Esophagus muscularis mucosa (tissue), 4 donors: ENCODE measurements at regions not wholly inside any gene's neighbourhood (a gene's known extent, or its start where the extent isn't known, plus 50 kb on each side); places are given as distances from the start of the nearest gene placed in this dataset.

Source experiments
- DNase-seq: peaks from one replicate; pipeline ENCODE4 v3.0.0-alpha.2; 2017; ENCODE audit errors: extremely low spot score
- H3K27ac ChIP-seq, 4 donors: fragments of 200-600 bp; sonication (generic); replicated peaks in 1 of 4; 1 replicate in 3 of 4; 2 replicates in 1 of 4; pipeline ENCODE4 v1.5.1; 2016 to 2019; ENCODE audit warnings: mild to moderate bottlenecking in 1 of 4
- H3K27me3 ChIP-seq, 4 donors: fragments of 200-600 bp; sonication (generic); one replicate each; pipeline versions ENCODE4 v1.5.1 to v1.6.0; 2016 to 2019
- H3K36me3 ChIP-seq, 4 donors: fragments of 200-600 bp; sonication (generic); one replicate each; pipeline ENCODE4 v1.5.1; 2016 to 2019
- H3K4me1 ChIP-seq, 4 donors: fragments of 200-600 bp; sonication (generic); one replicate each; pipeline ENCODE4 v1.5.1; 2016 to 2019
- H3K4me3 ChIP-seq, 4 donors: fragments of 200-600 bp; sonication (generic); 1 replicate in 2 of 4; 2 replicates in 2 of 4; pipeline ENCODE4 v1.5.1; 2016 to 2019; ENCODE audit warnings: mild to moderate bottlenecking in 4 of 4, moderate library complexity in 1 of 4
- H3K9me3 ChIP-seq, 4 donors: fragments of 200-600 bp; sonication (generic); 1 replicate in 3 of 4; 2 replicates in 1 of 4; pipeline ENCODE4 v1.5.1; 2016 to 2019
- EP300 ChIP-seq: sonication (generic); formaldehyde crosslinking; IDR thresholded peaks from one replicate; pipeline ENCODE4 v1.6.1; 2017; ENCODE audit warnings: antibody characterized with exemption
- POLR2A ChIP-seq: fragments of 450-650 bp; IDR thresholded peaks from one replicate; pipeline ENCODE4 v1.6.1; 2017; ENCODE audit warnings: antibody characterized with exemption, moderate library complexity, mild to moderate bottlenecking, low read depth
- POLR2AphosphoS5 ChIP-seq, 2 donors: sonication (generic); formaldehyde crosslinking; IDR thresholded peaks; one replicate each; pipeline ENCODE4 v1.6.1; 2017; ENCODE audit warnings: antibody characterized with exemption in 2 of 2
- WGBS: methylation state at CpG from one replicate; pipeline ENCODE4 v1.1.5; 2018; 5-methylcytosine and 5-hydroxymethylcytosine counted together
- intact Hi-C: fragments of 100-400 bp; cut with DNase I; formaldehyde crosslinking; loops from one replicate; pipeline ENCODE4 v1.15.1; 2023
- TF ChIP-seq, protein P1 (sequence below), 3 experiments: fragments of 200-600 bp in 2 of 3; fragments of 450-650 bp in 1 of 3; sonication (generic) in 2 of 3; IDR thresholded peaks; one replicate each; pipeline ENCODE4 v1.5.1; 2017 to 2019; ENCODE audit warnings: antibody characterized with exemption in 3 of 3, mild to moderate bottlenecking in 2 of 3, moderate library complexity in 1 of 3

GRCh38 chr5:78706825-78707224 is 58.3 kb upstream of the LHFPL2 start:
- 49% methylated on average over 3 of the region's 3 CpGs for WGBS
- intact Hi-C loops = no loop called here
- no peaks in the 10 kb centered on the region for H3K27me3 ChIP-seq
- no peaks in the 10 kb centered on the region for H3K4me1 ChIP-seq
- H3K9me3 ChIP-seq = no peaks in the 10 kb centered on the region
- TF ChIP-seq POLR2AphosphoS5 (IDR thresholded peaks at IDR 0.05) (no peak), POLR2A (no peak), EP300 (no peak)
- TF ChIP-seq, protein P1, sequence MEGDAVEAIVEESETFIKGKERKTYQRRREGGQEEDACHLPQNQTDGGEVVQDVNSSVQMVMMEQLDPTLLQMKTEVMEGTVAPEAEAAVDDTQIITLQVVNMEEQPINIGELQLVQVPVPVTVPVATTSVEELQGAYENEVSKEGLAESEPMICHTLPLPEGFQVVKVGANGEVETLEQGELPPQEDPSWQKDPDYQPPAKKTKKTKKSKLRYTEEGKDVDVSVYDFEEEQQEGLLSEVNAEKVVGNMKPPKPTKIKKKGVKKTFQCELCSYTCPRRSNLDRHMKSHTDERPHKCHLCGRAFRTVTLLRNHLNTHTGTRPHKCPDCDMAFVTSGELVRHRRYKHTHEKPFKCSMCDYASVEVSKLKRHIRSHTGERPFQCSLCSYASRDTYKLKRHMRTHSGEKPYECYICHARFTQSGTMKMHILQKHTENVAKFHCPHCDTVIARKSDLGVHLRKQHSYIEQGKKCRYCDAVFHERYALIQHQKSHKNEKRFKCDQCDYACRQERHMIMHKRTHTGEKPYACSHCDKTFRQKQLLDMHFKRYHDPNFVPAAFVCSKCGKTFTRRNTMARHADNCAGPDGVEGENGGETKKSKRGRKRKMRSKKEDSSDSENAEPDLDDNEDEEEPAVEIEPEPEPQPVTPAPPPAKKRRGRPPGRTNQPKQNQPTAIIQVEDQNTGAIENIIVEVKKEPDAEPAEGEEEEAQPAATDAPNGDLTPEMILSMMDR (IDR thresholded peaks at IDR 0.05) = no peak
- no peaks in the 10 kb centered on the region for H3K36me3 ChIP-seq
- no peak overlapping the region for H3K27ac ChIP-seq
- no peak overlapping the region for H3K4me3 ChIP-seq
- no peak for DNase-seq

- no peak for TF ChIP-seq EP300
- TF ChIP-seq, protein P1 (IDR thresholded peaks at IDR 0.05) = no peak
- TF ChIP-seq POLR2A = no peak
- TF ChIP-seq POLR2AphosphoS5 (IDR thresholded peaks at IDR 0.05) = no peak
- Histone ChIP-seq H3K36me3 (no peaks in the 10 kb centered on the region), H3K4me1 (no peaks in the 10 kb centered on the region), H3K9me3 (no peaks in the 10 kb centered on the region), H3K4me3 (no peak overlapping the region), H3K27me3 (no peaks in the 10 kb centered on the region), H3K27ac (no peak overlapping the region)
- WGBS = 73% methylated on average over 2 of the region's 2 CpGs
- intact Hi-C loops = no loop called here
- no peak for DNase-seq
Observed at GRCh38 chr5:78706381-78706780, 57.8 kb upstream of the LHFPL2 start.

DNA sequence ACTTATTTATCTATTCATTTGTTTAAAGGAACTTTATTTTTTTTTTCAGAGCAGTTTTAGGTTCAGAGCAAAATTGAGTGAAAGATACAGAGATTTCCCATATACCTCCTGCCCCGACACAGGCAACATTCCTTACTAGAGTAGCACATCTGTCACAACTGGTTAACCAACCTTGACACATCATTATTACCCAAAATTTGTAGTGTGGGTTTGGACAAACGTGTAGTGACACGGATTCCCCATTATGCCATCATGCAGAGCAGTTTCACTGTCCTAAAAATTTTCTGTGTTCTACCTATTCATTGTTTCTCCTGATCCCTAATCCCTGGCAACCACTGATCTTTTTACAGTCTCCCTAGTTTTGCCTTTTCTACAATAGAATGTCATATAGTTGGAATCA is 57.3 kb upstream of the LHFPL2 start:
- intact Hi-C loops = no loop called here
- 89% methylated on average over 3 of the region's 3 CpGs for WGBS
- TF ChIP-seq POLR2AphosphoS5 (IDR thresholded peaks at IDR 0.05) (no peak), EP300 (no peak), POLR2A (no peak)
- TF ChIP-seq, protein P1 (IDR thresholded peaks at IDR 0.05) = no peak

GRCh38 chr5:78701795-78702410 is 53.3 kb upstream of the LHFPL2 start:
- WGBS = 75% methylated on average over 3 of the region's 3 CpGs
- Histone ChIP-seq H3K36me3 (no peaks in the 10 kb centered on the region), H3K9me3 (no peaks in the 10 kb centered on the region), H3K4me1 (peaks cover 0 to 8% (median 0%) of the 10 kb centered on the region in 4 donors), H3K4me3 (no peak overlapping the region), H3K27ac (no peak overlapping the region), H3K27me3 (no peaks in the 10 kb centered on the region)
- DNase-seq = no peak
- intact Hi-C loops = no loop called here
- TF ChIP-seq POLR2A (no peak), POLR2AphosphoS5 (IDR thresholded peaks at IDR 0.05) (no peak), EP300 (no peak)
- TF ChIP-seq, protein P1 (IDR thresholded peaks at IDR 0.05) = no peak

More for the DNA sequence above, 57.3 kb upstream of the LHFPL2 start:
- Histone ChIP-seq H3K4me1 (no peaks in the 10 kb centered on the region), H3K27ac (no peak overlapping the region), H3K36me3 (no peaks in the 10 kb centered on the region), H3K27me3 (no peaks in the 10 kb centered on the region), H3K9me3 (no peaks in the 10 kb centered on the region), H3K4me3 (no peak overlapping the region)
- no peak for DNase-seq
